Activated T-cell treated with anti-CD3 and anti-CD28 coated beads for 4 hours (primary cell): ENCODE measurements at regions not wholly inside any gene's neighbourhood (a gene's known extent, or its start where the extent isn't known, plus 50 kb on each side); places are given as distances from the start of the nearest gene placed in this dataset.

Experiments
- DNase-seq: peaks from one replicate; pipeline ENCODE4 v3.0.0-alpha.2; 2020

DNA sequence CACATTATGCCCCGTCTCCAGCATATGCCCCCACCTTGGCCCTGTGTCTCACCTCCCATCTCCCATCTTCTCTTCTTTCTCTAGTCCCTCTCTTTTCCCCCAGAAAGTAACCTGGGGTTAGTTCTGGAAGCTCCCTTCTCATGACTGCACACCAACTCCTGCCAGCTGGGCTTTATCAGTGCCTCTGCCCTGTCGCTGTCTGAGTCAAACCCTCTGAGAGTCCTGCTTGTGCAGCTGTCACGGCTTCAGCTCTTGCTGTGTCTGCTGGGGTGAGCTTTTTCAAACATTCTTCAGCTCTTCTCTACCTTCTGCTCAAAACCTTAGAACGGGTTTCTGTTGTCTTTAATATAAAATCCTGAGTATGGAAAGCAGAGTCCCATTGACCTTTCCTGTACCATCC is 304.5 kb upstream of the B3GAT1 start:
- no peak for DNase-seq

DNA sequence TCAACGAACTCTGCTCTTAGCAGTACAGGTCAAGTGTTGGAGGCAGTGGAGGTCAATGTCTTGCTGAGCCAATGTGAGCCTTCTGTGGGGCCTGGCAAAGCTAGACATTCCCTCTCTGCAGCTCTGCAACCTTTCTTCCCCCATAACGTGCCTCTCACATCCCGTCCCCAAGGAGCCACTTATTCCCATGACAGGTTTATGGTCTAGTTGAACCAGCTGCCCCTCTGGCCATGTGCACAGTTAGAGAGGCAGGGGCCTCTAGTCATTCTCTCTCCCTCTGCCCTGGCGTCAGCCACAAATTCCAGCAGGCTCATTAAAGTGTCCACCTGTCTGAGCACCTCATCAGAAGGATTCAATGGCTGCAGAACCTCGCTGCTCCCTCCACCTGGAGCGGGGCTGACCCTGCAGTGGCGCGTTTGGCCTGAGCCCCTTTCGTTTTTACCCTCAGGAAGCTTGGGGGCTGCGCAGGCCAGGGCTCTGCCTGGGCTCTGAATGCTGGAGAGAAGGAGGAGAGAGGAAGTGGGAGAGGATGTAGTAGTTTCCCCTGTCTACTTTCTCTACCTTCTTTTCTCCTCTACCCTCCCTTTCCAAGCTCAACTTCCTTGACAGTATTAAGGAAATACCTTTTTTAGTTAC is 302.1 kb upstream of the B3GAT1 start:
- no peak for DNase-seq

GRCh38 chr11:134712228-134713145 is 300.4 kb upstream of the B3GAT1 start:
- DNase-seq = no peak

DNA sequence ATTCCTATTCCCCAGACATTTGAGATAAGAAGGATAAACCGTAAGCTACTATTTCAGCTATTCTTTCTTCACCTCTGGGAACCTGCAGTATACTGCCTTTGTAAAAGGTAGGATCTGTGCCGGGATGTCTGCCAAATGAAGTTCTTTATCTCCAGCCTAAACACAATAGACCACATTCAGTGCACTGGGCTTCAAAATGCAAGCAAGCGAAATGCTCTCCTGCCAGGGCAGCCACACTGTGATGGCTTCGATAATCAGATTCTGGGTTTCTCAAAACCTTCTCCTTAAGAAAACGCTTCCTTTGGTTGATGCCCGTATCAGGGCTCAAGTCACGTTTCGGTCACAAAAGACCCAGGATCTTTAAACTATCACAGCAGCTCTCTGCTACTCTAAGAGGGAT is 299.5 kb upstream of the B3GAT1 start:
- DNase-seq = no peak

- no peak for DNase-seq
Measured at GRCh38 chr11:134710861-134711407, 298.9 kb upstream of the B3GAT1 start.

- no peak for DNase-seq
Measured at GRCh38 chr11:134705858-134706257, 293.8 kb upstream of the B3GAT1 start.

GRCh38 chr11:134702827-134703226 is 290.8 kb upstream of the B3GAT1 start:
- DNase-seq = no peak

- DNase-seq = no peak
Measured at GRCh38 chr11:134701564-134702165, 289.6 kb upstream of the B3GAT1 start.

GRCh38 chr11:134700101-134700640 is 288.1 kb upstream of the B3GAT1 start:
- DNase-seq = no peak

GRCh38 chr11:134696455-134696854 is 284.4 kb upstream of the B3GAT1 start:
- no peak for DNase-seq

GRCh38 chr11:134691985-134692384 is 279.9 kb upstream of the B3GAT1 start:
- no peak for DNase-seq

DNA sequence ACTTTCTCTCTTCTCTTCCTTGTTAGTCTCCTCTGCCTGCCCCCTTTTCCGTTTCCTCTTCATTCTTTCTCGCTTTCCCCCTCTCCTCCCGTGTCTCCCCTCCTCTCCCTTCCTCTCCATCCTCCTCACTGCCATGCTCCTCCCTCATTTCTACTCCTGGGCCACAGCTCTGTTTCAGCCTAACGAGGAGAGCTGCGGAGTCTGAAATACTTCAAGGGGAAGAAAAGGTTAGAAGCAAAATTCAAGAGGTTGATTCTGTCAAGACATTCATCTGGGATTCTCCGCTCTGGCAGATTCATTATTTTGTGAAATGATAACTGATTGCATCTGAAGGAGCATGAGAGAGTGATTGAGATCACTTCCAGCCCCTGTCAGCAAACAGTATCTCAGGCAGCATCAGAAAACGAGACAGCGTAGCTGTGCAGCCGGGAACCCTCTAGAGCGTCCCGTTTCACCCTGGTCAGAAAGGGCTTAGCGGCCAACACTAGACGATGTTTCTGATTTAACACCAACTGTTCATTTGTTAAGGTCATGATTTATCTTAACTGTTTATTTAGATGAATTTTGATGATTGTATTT is 279.3 kb upstream of the B3GAT1 start:
- no peak for DNase-seq

GRCh38 chr11:134689886-134690285 is 277.8 kb upstream of the B3GAT1 start:
- no peak for DNase-seq

DNA sequence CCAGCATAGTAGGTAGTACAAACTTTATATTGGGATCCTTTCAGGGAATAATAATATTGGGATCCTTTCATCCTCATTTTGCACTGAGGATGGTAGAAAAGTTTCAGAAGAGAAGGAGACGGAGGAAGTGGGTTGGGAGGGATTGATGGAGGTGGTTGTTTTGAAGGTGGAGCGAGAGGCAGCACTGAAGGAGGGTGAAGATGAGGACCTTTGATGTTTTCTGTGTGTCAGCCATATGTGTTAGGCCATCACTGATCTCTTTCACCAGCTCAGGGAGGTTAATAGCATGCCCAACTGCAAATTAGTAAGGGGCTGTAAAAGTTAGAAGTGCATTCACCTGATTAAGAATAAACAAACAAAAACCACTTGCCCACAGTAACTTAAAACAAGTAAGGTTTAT is 275.5 kb upstream of the B3GAT1 start:
- no peak for DNase-seq

GRCh38 chr11:134686460-134687061 is 274.5 kb upstream of the B3GAT1 start:
- no peak for DNase-seq

- DNase-seq = no peak
Measured at GRCh38 chr11:134685793-134686380, 273.8 kb upstream of the B3GAT1 start.

GRCh38 chr11:134684576-134684975 is 272.5 kb upstream of the B3GAT1 start:
- DNase-seq = no peak

DNA sequence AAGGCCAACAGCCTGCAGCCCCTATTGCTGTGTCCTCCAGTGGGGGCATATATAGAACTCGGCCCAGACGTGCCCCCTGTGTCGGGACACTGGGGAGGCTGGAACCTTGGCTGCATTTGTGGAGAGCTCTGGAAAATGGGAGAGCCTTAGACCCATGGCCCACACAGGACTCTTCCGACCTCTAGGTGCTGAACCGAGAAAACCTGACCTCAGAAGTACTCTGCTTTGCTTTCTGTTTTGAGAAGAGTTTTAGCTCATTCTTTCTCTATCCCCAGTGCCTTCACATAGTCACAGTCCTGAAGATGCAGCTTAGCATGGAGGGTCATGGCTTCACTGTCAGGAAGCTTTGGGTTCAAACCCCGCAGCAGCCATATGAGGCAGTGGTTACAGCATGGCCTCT is 271.8 kb upstream of the B3GAT1 start:
- no peak for DNase-seq

DNA sequence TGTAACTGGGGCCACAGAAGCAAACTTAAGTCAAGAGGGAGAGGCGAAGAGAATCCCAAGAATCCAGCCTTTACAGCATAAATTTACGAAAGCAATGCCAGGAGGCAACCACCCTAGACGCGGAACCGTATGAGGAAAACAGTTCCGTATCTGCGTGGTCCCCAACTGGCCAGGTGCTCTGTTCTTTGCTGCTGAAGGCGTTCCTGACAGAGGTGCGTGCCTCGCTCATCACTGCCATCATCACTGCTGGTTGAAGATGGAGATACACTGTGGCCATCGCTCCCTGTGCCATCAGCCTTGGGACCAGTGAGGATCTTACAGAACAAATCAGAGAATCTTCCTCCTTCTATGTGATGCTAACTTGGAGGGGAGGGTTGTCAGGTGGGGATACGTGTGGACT is 270.5 kb upstream of the B3GAT1 start:
- DNase-seq = no peak

- DNase-seq = no peak
Measured at GRCh38 chr11:134679592-134679991, 267.6 kb upstream of the B3GAT1 start.

- DNase-seq = no peak
Measured at GRCh38 chr11:134678744-134679143, 266.7 kb upstream of the B3GAT1 start.

GRCh38 chr11:134677891-134678551 is 266.0 kb upstream of the B3GAT1 start:
- DNase-seq = no peak
